GM23338 (cell line): ENCODE measurements at regions not wholly inside any gene's neighbourhood (a gene's known extent, or its start where the extent isn't known, plus 50 kb on each side); places are given as distances from the start of the nearest gene placed in this dataset.
"Not testable (repeated sequence)": the region's sequence is repeated elsewhere in the genome, so short reads cannot be mapped to it uniquely, and the experiment has no call there.

Source experiments
- ATAC-seq: fragments of 200-7000 bp; cut with Tn5 transposase; 3 replicates; pipeline ENCODE4 v1.9.1; 2020
- DNase-seq: peaks from one replicate; pipeline ENCODE4 v3.0.0-alpha.2; 2015; ENCODE audit warnings: low spot score
- H2AFZ ChIP-seq: fragments of 200-600 bp; sonication (generic); 2 replicates; pipeline ENCODE4 v1.8.0; 2016; ENCODE audit warnings: antibody characterized with exemption, mild to moderate bottlenecking, moderate library complexity
- H3F3A ChIP-seq: fragments of 200-600 bp; sonication (generic); replicated peaks from 2 replicates; pipeline ENCODE4 v1.8.0; 2017; ENCODE audit warnings: antibody characterized with exemption, mixed run types, low read depth
- H3K27ac ChIP-seq: fragments of 200-600 bp; sonication (generic); 2 replicates; pipeline ENCODE4 v1.6.1; 2016; ENCODE audit warnings: low read depth
- H3K27me3 ChIP-seq: fragments of 200-600 bp; sonication (generic); 2 replicates; pipeline ENCODE4 v1.8.0; 2016; ENCODE audit warnings: mild to moderate bottlenecking, mixed run types, moderate library complexity; ENCODE audit not compliant: insufficient read depth
- H3K36me3 ChIP-seq: fragments of 200-600 bp; sonication (generic); 2 replicates; pipeline ENCODE4 v1.8.0; 2016; ENCODE audit warnings: mild to moderate bottlenecking; ENCODE audit not compliant: insufficient read depth
- H3K4me1 ChIP-seq: fragments of 200-600 bp; sonication (generic); 2 replicates; pipeline ENCODE4 v1.8.0; 2016; ENCODE audit warnings: mild to moderate bottlenecking, moderate library complexity; ENCODE audit not compliant: insufficient read depth
- H3K4me2 ChIP-seq: fragments of 200-600 bp; sonication (generic); 2 replicates; pipeline ENCODE4 v1.7.1; 2017; ENCODE audit warnings: mixed run types
- H3K4me3 ChIP-seq: fragments of 200-600 bp; sonication (generic); 2 replicates; pipeline ENCODE4 v1.6.1; 2016; ENCODE audit warnings: mixed run types
- H3K79me2 ChIP-seq: fragments of 200-600 bp; sonication (generic); replicated peaks from 2 replicates; pipeline ENCODE4 v1.8.0; 2017; ENCODE audit warnings: mild to moderate bottlenecking; ENCODE audit not compliant: insufficient read depth
- H3K9me2 ChIP-seq: fragments of 200-600 bp; sonication (generic); 2 replicates; pipeline ENCODE4 v1.8.0; 2017; ENCODE audit not compliant: insufficient read depth
- H4K20me1 ChIP-seq: fragments of 200-600 bp; sonication (generic); replicated peaks from 2 replicates; pipeline ENCODE4 v1.8.0; 2017; ENCODE audit warnings: mild to moderate bottlenecking; ENCODE audit not compliant: insufficient read depth
- H3K27ac Mint-ChIP-seq: 2 replicates; pipeline ENCODE4 v1.8.0; 2020; ENCODE audit warnings: inconsistent platforms, mild to moderate bottlenecking, moderate library complexity, mixed read lengths
- H3K27me3 Mint-ChIP-seq: 3 replicates; pipeline ENCODE4 v1.8.0; 2022; ENCODE audit warnings: low read depth, mild to moderate bottlenecking, moderate library complexity, mixed read lengths, inconsistent platforms; ENCODE audit not compliant: insufficient read depth, poor library complexity
- H3K36me3 Mint-ChIP-seq: 3 replicates; pipeline ENCODE4 v1.8.0; 2021; ENCODE audit warnings: low read depth, mild to moderate bottlenecking, inconsistent platforms, moderate library complexity, mixed read lengths
- H3K4me1 Mint-ChIP-seq: 3 replicates; pipeline ENCODE4 v1.8.0; 2020; ENCODE audit warnings: mild to moderate bottlenecking, inconsistent platforms, mixed read lengths
- H3K4me3 Mint-ChIP-seq: 3 replicates; pipeline ENCODE4 v1.8.0; 2021; ENCODE audit warnings: moderate library complexity, mild to moderate bottlenecking, inconsistent platforms, mixed read lengths
- H3K9me3 Mint-ChIP-seq: 3 replicates; pipeline ENCODE4 v1.8.0; 2020; ENCODE audit warnings: moderate library complexity, mild to moderate bottlenecking, inconsistent platforms, mixed read lengths
- CREB1 ChIP-seq: fragments of 250-450 bp; sonication (Bioruptor Pico); IDR thresholded peaks from 2 replicates; pipeline ENCODE4 v1.5.0; 2020; ENCODE audit warnings: low read depth, mild to moderate bottlenecking, moderate library complexity
- CTCF ChIP-seq, 2 experiments: fragments of 200-600 bp in 1 of 2; sonication (generic) in 1 of 2; conservative IDR thresholded peaks; 2 replicates each; pipeline versions ENCODE4 v1.5.1 to v1.6.1; 2016 to 2017; ENCODE audit warnings: antibody characterized with exemption in 2 of 2, low read depth in 2 of 2, mild to moderate bottlenecking in 2 of 2, moderate library complexity in 1 of 2
- ETS1 ChIP-seq: IDR thresholded peaks from 2 replicates; pipeline ENCODE4 v1.6.1; 2016; ENCODE audit warnings: antibody characterized with exemption
- EZH2phosphoT487 ChIP-seq: fragments of 200-600 bp; sonication (generic); IDR thresholded peaks from one replicate; pipeline ENCODE4 v1.8.1; 2018; ENCODE audit warnings: antibody characterized with exemption; ENCODE audit not compliant: unreplicated experiment
- JUNB ChIP-seq: IDR thresholded peaks from one replicate; pipeline ENCODE4 v1.6.1; 2016; ENCODE audit warnings: antibody characterized with exemption; ENCODE audit not compliant: unreplicated experiment
- POLR2AphosphoS5 ChIP-seq: IDR thresholded peaks from 2 replicates; pipeline ENCODE4 v1.6.1; 2016; ENCODE audit warnings: antibody characterized with exemption, low read depth
- REST ChIP-seq: IDR thresholded peaks from one replicate; pipeline ENCODE4 v1.6.1; 2018; ENCODE audit warnings: antibody characterized with exemption; ENCODE audit not compliant: unreplicated experiment
- STAT1 ChIP-seq: IDR thresholded peaks from one replicate; pipeline ENCODE4 v1.6.1; 2016; ENCODE audit warnings: antibody characterized with exemption; ENCODE audit not compliant: unreplicated experiment
- ZNF331 ChIP-seq: fragments of 250-450 bp; sonication (Bioruptor Pico); IDR thresholded peaks from 2 replicates; pipeline ENCODE4 v1.5.0; 2020; ENCODE audit warnings: low read depth, mild to moderate bottlenecking, moderate library complexity
- ZNF462 ChIP-seq: fragments of 250-450 bp; sonication (Bioruptor Pico); IDR thresholded peaks from 2 replicates; pipeline ENCODE4 v1.5.0; 2020; ENCODE audit warnings: mild to moderate bottlenecking, moderate library complexity

GRCh38 chr1:109835645-109836044, 71.9 kb upstream of the EPS8L3 start:
- not testable (repeated sequence) for H3K27ac Mint-ChIP-seq, H2AFZ ChIP-seq, H3K4me2 ChIP-seq, H3K79me2 ChIP-seq, ATAC-seq, H3K9me2 ChIP-seq, H4K20me1 ChIP-seq, DNase-seq, H3K27me3 ChIP-seq, H3K4me3 Mint-ChIP-seq, H3K4me3 ChIP-seq, H3F3A ChIP-seq, H3K27ac ChIP-seq, H3K36me3 ChIP-seq
- Mint-ChIP-seq H3K27me3 (peaks cover 15% of the 10 kb centered on the region), H3K9me3 (peaks cover 63% of the 10 kb centered on the region), H3K4me1 (peaks cover 24% of the 10 kb centered on the region), H3K36me3 (peaks cover 50% of the 10 kb centered on the region)
- H3K4me1 ChIP-seq: peaks cover 30% of the 10 kb centered on the region

GRCh38 chr1:109834951-109835350, 71.2 kb upstream of the EPS8L3 start:
- Histone ChIP-seq H3K4me2 (no peak overlapping the region), H3K4me1 (peaks cover 31% of the 10 kb centered on the region), H3K36me3 (no peaks in the 10 kb centered on the region), H3K79me2 (no peaks in the 10 kb centered on the region; the same call in 1 of the 2 replicates), H4K20me1 (no peaks in the 10 kb centered on the region), H3K9me2 (0 out of 2 replicates have a peak, but pooled peaks cover 3% of the 10 kb centered on the region), H3K27me3 (no peaks in the 10 kb centered on the region), H3K27ac (no peak overlapping the region), H2AFZ (no peak overlapping the region), H3F3A (no peaks in the 10 kb centered on the region), H3K4me3 (no peak overlapping the region)
- ATAC-seq: no peak
- Mint-ChIP-seq H3K36me3 (peaks cover 54% of the 10 kb centered on the region), H3K9me3 (peaks cover 65% of the 10 kb centered on the region), H3K4me3 (0 out of 3 replicates have a peak overlapping the region, but pooled peaks have one; percentile 2), H3K4me1 (peaks cover 24% of the 10 kb centered on the region), H3K27me3 (peaks cover 15% of the 10 kb centered on the region), H3K27ac (no peak overlapping the region)
- no peak for DNase-seq
- TF ChIP-seq ZNF462 (CRISPR knock-in tag): no peak
- no peak for TF ChIP-seq CREB1 (CRISPR knock-in tag)
- no peak for TF ChIP-seq STAT1
- no peak for TF ChIP-seq ZNF331 (CRISPR knock-in tag)
- no peak for TF ChIP-seq EZH2phosphoT487
- no peak for TF ChIP-seq JUNB
- TF ChIP-seq ETS1: no peak
- no peak for TF ChIP-seq CTCF (conservative IDR thresholded peaks at IDR 0.05; ENCODE audit: low read depth in 2 of 2)
- TF ChIP-seq POLR2AphosphoS5: no peak
- no peak for TF ChIP-seq REST
